Immature natural killer cell (primary cell): ENCODE measurements at regions not wholly inside any gene's neighbourhood (a gene's known extent, or its start where the extent isn't known, plus 50 kb on each side); places are given as distances from the start of the nearest gene placed in this dataset.

Experiments used
- DNase-seq, 3 donors: peaks; one replicate each; pipeline ENCODE4 v3.0.0; 2022; ENCODE audit warnings: mixed read lengths in 1 of 3
- H3K27ac Mint-ChIP-seq, 6 donors: one replicate each; pipeline ENCODE4 v1.8.0; 2020; ENCODE audit warnings: mixed read lengths in 6 of 6, mild to moderate bottlenecking in 5 of 6, inconsistent platforms in 4 of 6, moderate library complexity in 3 of 6
- H3K27me3 Mint-ChIP-seq, 3 donors: one replicate each; pipeline ENCODE4 v1.8.0; 2020 to 2021; ENCODE audit warnings: low read depth in 3 of 3, mild to moderate bottlenecking in 3 of 3, mixed read lengths in 3 of 3, moderate library complexity in 3 of 3, inconsistent platforms in 1 of 3
- H3K36me3 Mint-ChIP-seq, 3 donors: one replicate each; pipeline ENCODE4 v1.8.0; 2020; ENCODE audit warnings: mixed read lengths in 3 of 3, inconsistent platforms in 2 of 3, mild to moderate bottlenecking in 2 of 3
- H3K4me1 Mint-ChIP-seq, 2 donors: one replicate each; pipeline ENCODE4 v1.8.0; 2020; ENCODE audit warnings: inconsistent platforms in 2 of 2, mild to moderate bottlenecking in 2 of 2, mixed read lengths in 2 of 2, moderate library complexity in 1 of 2
- H3K4me3 Mint-ChIP-seq, 5 donors: one replicate each; pipeline ENCODE4 v1.8.0; 2020; ENCODE audit warnings: mild to moderate bottlenecking in 5 of 5, mixed read lengths in 5 of 5, inconsistent platforms in 3 of 5, moderate library complexity in 3 of 5
- H3K9me3 Mint-ChIP-seq, 6 donors: one replicate each; pipeline ENCODE4 v1.8.0; 2020; ENCODE audit warnings: mild to moderate bottlenecking in 6 of 6, mixed read lengths in 6 of 6, inconsistent platforms in 4 of 6, moderate library complexity in 3 of 6

DNA sequence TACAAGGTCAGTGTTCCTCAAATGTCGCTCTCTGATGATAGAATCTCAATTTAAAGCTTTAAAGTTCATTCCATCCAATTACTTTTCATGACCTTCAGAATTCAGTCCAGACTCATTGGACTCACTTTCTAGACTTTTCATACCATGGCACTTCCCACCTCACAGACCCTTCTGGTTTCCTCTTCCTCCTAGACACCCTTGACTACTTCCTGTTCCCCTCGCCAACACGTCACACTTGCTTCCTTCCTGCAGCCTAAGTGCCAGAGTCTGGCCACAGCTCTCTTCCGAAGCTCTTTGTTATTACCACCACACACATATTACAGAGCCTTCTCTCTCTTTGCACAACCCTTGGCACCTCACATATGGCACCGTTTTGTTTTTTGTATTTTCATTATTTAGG lies 59.1 kb upstream of the UMPS start:
- Mint-ChIP-seq H3K27me3 (peaks cover 0 to 5% (median 3%) of the 10 kb centered on the region in 3 donors), H3K36me3 (peaks cover 15 to 26% (median 18%) of the 10 kb centered on the region in 3 donors), H3K4me1 (peaks cover 48 to 63% of the 10 kb centered on the region in 2 donors), H3K4me3 (peak overlapping the region; percentile 67 to 75 (median 73)), H3K27ac (peak overlapping the region; percentile 76 to 99 (median 94)), H3K9me3 (peaks cover 0 to 5% (median 5%) of the 10 kb centered on the region in 6 donors)
- DNase-seq, result peak; percentile 77 to 85 (median 84)

DNA sequence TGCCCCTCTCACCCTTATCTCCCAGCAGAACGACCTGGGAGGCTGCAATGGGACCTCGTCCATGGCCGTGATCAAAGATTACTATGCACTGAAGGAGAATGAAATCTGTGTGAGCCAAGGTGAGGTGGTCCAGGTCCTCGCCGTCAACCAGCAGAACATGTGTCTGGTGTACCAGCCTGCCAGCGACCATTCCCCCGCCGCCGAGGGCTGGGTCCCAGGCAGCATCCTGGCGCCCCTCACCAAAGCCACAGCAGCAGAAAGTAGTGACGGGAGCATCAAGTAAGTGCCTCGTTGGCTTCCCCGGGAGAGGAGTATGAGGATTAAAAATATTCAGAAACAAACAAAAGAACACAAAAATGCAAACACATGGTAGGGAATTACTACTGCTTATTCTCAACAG lies 55.9 kb upstream of the UMPS start:
- Mint-ChIP-seq H3K4me3 (no peak overlapping the region), H3K36me3 (peaks cover 29 to 55% (median 33%) of the 10 kb centered on the region in 3 donors), H3K9me3 (peaks cover 0 to 5% (median 5%) of the 10 kb centered on the region in 6 donors), H3K27ac (peak overlapping the region in 1 of 6 donors; percentile 29), H3K4me1 (peaks cover 28 to 33% of the 10 kb centered on the region in 2 donors), H3K27me3 (peaks cover 0 to 3% (median 3%) of the 10 kb centered on the region in 3 donors)
- no peak for DNase-seq

DNA sequence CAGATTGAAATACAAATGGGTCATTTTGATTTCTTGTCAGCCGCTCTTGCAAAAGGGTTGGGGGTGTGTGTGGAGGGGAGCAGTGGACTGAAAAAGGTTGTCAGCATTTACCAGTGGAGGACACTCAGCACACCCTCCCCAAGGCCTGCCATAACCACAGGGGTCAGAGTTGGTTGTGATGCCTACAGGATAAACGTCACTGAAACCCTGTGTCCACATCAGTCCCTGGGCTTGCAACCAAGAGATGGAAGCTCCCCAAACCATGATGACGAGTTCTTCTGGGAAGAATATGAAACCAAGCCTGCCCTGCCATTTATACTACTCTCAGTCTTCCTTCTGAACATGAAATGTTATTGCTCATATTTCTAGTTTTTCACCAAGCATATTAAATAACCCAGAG lies 54.0 kb upstream of the UMPS start:
- Mint-ChIP-seq H3K27ac (peak overlapping the region in 2 of 6 donors; percentile 47 to 55), H3K27me3 (peaks cover 0 to 1% (median 0%) of the 10 kb centered on the region in 3 donors), H3K36me3 (peaks cover 23 to 50% (median 30%) of the 10 kb centered on the region in 3 donors), H3K4me1 (peaks cover 16 to 21% of the 10 kb centered on the region in 2 donors), H3K4me3 (no peak overlapping the region), H3K9me3 (peaks cover 0 to 3% (median 0%) of the 10 kb centered on the region in 6 donors)
- no peak for DNase-seq

DNA sequence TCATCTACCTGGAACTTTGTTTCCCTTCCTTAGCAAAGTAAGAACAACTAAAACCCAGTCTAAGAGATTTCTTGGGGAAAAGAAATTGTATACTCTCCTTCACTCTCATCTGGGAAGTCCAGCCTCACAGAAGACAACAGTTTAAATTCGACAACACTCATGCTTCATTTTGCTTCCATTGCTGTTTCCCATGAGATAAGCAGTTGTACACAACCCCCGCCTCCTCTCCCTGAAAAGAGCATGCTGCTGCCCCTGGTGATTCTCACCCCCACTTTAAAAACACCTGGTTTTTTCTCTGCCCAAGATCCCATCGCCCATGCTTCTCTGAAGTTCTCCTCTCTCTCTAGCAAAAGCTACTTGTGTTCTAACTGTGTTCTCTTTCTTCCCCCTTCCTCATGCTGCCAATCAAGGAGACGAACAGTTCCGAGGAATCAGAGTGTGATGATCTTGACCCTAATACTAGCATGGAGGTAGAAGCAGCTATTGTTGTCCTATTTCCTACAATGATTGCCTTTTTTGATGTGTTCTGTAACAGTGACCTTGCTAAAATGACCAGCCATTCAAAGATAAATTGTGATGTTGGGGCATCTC lies 51.1 kb upstream of the UMPS start:
- no peak overlapping the region for H3K4me3 Mint-ChIP-seq
- H3K27ac Mint-ChIP-seq, result peak overlapping the region in 2 of 6 donors; percentile 2 to 4
- H3K36me3 Mint-ChIP-seq, result peaks cover 21 to 48% (median 29%) of the 10 kb centered on the region in 3 donors
- H3K27me3 Mint-ChIP-seq, result peaks cover 0 to 7% (median 1%) of the 10 kb centered on the region in 3 donors
- no peak for DNase-seq
- H3K4me1 Mint-ChIP-seq, result no peaks in the 10 kb centered on the region
- peaks cover 0 to 2% (median 0%) of the 10 kb centered on the region in 6 donors for H3K9me3 Mint-ChIP-seq
